ENCODE measurements at regions not wholly inside any gene's neighbourhood (a gene's known extent, or its start where the extent isn't known, plus 50 kb on each side); places are given as distances from the start of the nearest gene placed in this dataset.

GRCh38 chr5:21244982-21245381, 1257.0 kb upstream of the CDH18 start:
- Mint-ChIP-seq H3K4me1 (ENCODE audit: low read depth) (no peaks in the 10 kb centered on the region), H3K27me3 (ENCODE audit: low read depth) (no peaks in the 10 kb centered on the region), H3K36me3 (ENCODE audit: low read depth) (no peaks in the 10 kb centered on the region), H3K4me3 (ENCODE audit: unreplicated experiment) (no peak overlapping the region), H3K27ac (ENCODE audit: unreplicated experiment) (no peak overlapping the region), H3K9me3 (ENCODE audit: low read depth) (peaks cover under 1% of the 10 kb centered on the region)
- DNase-seq (ENCODE audit: low spot score), result no peak
- no peak for TF ChIP-seq CTCF (IDR thresholded peaks at IDR 0.05)

GRCh38 chr5:21238786-21239185, 1250.8 kb upstream of the CDH18 start:
- peaks cover 30% of the 10 kb centered on the region for H3K4me1 Mint-ChIP-seq (ENCODE audit: low read depth)
- DNase-seq (ENCODE audit: low spot score), result no peak
- H3K36me3 Mint-ChIP-seq (ENCODE audit: low read depth), result no peaks in the 10 kb centered on the region
- H3K27me3 Mint-ChIP-seq (ENCODE audit: low read depth), result no peaks in the 10 kb centered on the region
- no peaks in the 10 kb centered on the region for H3K9me3 Mint-ChIP-seq (ENCODE audit: low read depth)
- no peak for TF ChIP-seq CTCF (IDR thresholded peaks at IDR 0.05)
- no peak overlapping the region for H3K4me3 Mint-ChIP-seq (ENCODE audit: unreplicated experiment)
- H3K27ac Mint-ChIP-seq (ENCODE audit: unreplicated experiment), result no peak overlapping the region

- Mint-ChIP-seq H3K4me1 (ENCODE audit: low read depth) (peaks cover 30% of the 10 kb centered on the region), H3K27me3 (ENCODE audit: low read depth) (no peaks in the 10 kb centered on the region), H3K36me3 (ENCODE audit: low read depth) (no peaks in the 10 kb centered on the region), H3K27ac (ENCODE audit: unreplicated experiment) (peak overlapping the region; percentile 86), H3K4me3 (ENCODE audit: unreplicated experiment) (no peak overlapping the region), H3K9me3 (ENCODE audit: low read depth) (no peaks in the 10 kb centered on the region)
- DNase-seq (ENCODE audit: low spot score), result no peak
- no peak for TF ChIP-seq CTCF (IDR thresholded peaks at IDR 0.05)
These were observed 1249.5 kb upstream of the CDH18 start for GRCh38 chr5:21237461-21237860.

- Mint-ChIP-seq H3K36me3 (ENCODE audit: low read depth) (no peaks in the 10 kb centered on the region), H3K27me3 (ENCODE audit: low read depth) (no peaks in the 10 kb centered on the region), H3K27ac (ENCODE audit: unreplicated experiment) (peak overlapping the region; percentile 86), H3K4me3 (ENCODE audit: unreplicated experiment) (no peak overlapping the region), H3K4me1 (ENCODE audit: low read depth) (peaks cover 30% of the 10 kb centered on the region), H3K9me3 (ENCODE audit: low read depth) (no peaks in the 10 kb centered on the region)
- no peak for DNase-seq (ENCODE audit: low spot score)
- no peak for TF ChIP-seq CTCF (IDR thresholded peaks at IDR 0.05)
These were observed 1249.0 kb upstream of the CDH18 start for GRCh38 chr5:21236971-21237427.

GRCh38 chr5:21236104-21236503, 1248.1 kb upstream of the CDH18 start:
- no peaks in the 10 kb centered on the region for H3K9me3 Mint-ChIP-seq (ENCODE audit: low read depth)
- no peak overlapping the region for H3K4me3 Mint-ChIP-seq (ENCODE audit: unreplicated experiment)
- DNase-seq (ENCODE audit: low spot score), result no peak
- H3K4me1 Mint-ChIP-seq (ENCODE audit: low read depth), result peaks cover 30% of the 10 kb centered on the region
- no peak for TF ChIP-seq CTCF (IDR thresholded peaks at IDR 0.05)
- H3K27me3 Mint-ChIP-seq (ENCODE audit: low read depth), result no peaks in the 10 kb centered on the region
- peak overlapping the region; percentile 59 for H3K27ac Mint-ChIP-seq (ENCODE audit: unreplicated experiment)
- no peaks in the 10 kb centered on the region for H3K36me3 Mint-ChIP-seq (ENCODE audit: low read depth)

Data from chondrocyte (in vitro differentiated cells).